ENCODE measurements at regions not wholly inside any gene's neighbourhood (a gene's known extent, or its start where the extent isn't known, plus 50 kb on each side); places are given as distances from the start of the nearest gene placed in this dataset.

DNA sequence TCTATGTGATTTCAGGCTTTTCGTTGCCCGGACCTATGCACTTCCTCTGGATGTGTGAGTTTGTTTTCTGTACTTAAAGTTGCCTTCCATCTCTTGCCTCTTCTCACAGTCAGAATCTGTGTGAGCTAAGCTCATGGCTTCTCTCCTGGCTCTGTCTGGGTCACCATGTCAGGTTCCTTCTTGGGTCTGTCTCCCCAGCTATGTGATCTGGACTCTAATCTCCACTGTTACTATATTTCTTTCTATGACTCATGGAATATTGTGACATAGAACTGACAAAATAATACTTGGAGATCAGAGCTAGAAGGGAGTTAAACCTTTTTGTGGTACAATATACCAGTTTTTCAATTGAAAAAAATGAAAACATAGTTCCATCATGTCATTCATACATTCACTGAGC is 172.7 kb upstream of the FGGY start:
- no peak for DNase-seq
- Histone ChIP-seq H3K27me3 (replicated peaks in 1 of 7) (no peaks in the 10 kb centered on the region), H3K27ac (no peak overlapping the region), H3K4me1 (no peaks in the 10 kb centered on the region), H3K9me3 (no peaks in the 10 kb centered on the region), H3K4me3 (no peak overlapping the region), H3K36me3 (no peaks in the 10 kb centered on the region)
- TF ChIP-seq POLR2AphosphoS5 (IDR thresholded peaks at IDR 0.05) (no peak), POLR2A (IDR thresholded peaks at IDR 0.05) (no peak)
- TF ChIP-seq, protein P1, sequence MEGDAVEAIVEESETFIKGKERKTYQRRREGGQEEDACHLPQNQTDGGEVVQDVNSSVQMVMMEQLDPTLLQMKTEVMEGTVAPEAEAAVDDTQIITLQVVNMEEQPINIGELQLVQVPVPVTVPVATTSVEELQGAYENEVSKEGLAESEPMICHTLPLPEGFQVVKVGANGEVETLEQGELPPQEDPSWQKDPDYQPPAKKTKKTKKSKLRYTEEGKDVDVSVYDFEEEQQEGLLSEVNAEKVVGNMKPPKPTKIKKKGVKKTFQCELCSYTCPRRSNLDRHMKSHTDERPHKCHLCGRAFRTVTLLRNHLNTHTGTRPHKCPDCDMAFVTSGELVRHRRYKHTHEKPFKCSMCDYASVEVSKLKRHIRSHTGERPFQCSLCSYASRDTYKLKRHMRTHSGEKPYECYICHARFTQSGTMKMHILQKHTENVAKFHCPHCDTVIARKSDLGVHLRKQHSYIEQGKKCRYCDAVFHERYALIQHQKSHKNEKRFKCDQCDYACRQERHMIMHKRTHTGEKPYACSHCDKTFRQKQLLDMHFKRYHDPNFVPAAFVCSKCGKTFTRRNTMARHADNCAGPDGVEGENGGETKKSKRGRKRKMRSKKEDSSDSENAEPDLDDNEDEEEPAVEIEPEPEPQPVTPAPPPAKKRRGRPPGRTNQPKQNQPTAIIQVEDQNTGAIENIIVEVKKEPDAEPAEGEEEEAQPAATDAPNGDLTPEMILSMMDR (IDR thresholded peaks at IDR 0.05 in 8 of 11, conservative IDR thresholded peaks at IDR 0.05 in 3 of 11): no peak
- 91 to 98% (median 94%) methylated on average over 2 of the region's 2 CpGs for WGBS, 5 donors
- intact Hi-C loops (cut with DNase I; ENCODE audit: low total_unique reads): no loop called here

DNA sequence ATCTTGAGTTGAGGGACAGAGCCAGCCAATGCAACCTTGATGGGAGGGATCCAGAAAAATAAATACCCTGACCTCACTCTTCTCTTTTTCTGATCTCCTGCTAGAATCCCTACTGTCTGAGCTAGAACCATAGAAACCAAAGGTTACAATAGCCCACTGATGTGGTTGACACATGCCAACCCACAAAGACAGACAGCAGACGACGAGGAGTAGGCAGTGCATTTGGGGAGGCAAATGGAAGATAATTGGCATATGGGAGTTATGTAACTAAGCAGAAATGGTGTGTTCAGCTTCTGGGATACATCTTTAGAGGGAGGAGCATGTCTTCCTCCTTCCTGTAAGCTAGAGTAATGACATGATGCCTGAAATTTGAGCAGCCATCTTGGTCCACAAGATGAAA is 171.7 kb upstream of the FGGY start:
- Histone ChIP-seq H3K9me3 (no peaks in the 10 kb centered on the region), H3K36me3 (no peaks in the 10 kb centered on the region), H3K4me1 (no peaks in the 10 kb centered on the region), H3K4me3 (no peak overlapping the region), H3K27me3 (replicated peaks in 1 of 7) (no peaks in the 10 kb centered on the region), H3K27ac (no peak overlapping the region)
- no peak for DNase-seq
- intact Hi-C loops (cut with DNase I; ENCODE audit: low total_unique reads): no loop called here
- TF ChIP-seq, protein P1 (IDR thresholded peaks at IDR 0.05 in 8 of 11, conservative IDR thresholded peaks at IDR 0.05 in 3 of 11): no peak
- TF ChIP-seq POLR2AphosphoS5 (IDR thresholded peaks at IDR 0.05): no peak
- no peak for TF ChIP-seq POLR2A (IDR thresholded peaks at IDR 0.05)
- 68 to 85% (median 70%) methylated on average over 2 of the region's 2 CpGs for WGBS, 5 donors

DNA sequence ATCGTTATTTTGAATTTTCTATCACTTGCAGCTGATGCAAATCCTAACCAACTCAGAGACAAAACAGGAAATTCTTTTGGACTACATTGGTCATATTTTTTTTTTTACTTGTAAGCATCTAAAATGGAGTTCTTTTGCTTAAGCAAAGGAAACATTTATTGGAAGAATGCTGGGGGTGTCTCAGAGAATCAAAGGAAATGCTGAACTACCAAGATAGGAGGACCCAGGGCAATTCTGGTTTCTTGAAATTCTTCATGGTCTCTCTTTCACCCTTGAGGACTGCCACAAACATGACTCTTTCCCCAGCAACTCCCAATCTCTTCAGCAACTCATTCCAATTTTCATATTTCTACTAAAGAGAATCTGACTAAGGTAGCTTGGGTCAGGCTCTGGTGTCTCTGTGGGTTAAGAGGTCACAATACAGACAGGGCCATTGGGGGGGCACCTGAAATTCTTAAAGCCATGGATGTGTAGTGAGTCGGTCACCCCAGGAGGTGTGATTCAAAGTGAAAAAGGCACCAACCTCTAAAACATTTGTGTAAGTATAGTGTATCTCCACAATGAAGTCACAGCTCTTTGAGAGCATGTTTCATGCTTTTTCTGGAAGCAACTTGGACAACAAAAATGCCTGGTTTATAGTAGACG is 171.1 kb upstream of the FGGY start:
- H3K36me3 ChIP-seq: no peaks in the 10 kb centered on the region
- no peak overlapping the region for H3K4me3 ChIP-seq
- intact Hi-C loops (cut with DNase I; ENCODE audit: low total_unique reads): no loop called here
- TF ChIP-seq POLR2A (IDR thresholded peaks at IDR 0.05) (no peak), POLR2AphosphoS5 (IDR thresholded peaks at IDR 0.05) (no peak)
- TF ChIP-seq, protein P1 (IDR thresholded peaks at IDR 0.05 in 8 of 11, conservative IDR thresholded peaks at IDR 0.05 in 3 of 11): no peak
- no peak for DNase-seq
- H3K4me1 ChIP-seq: no peaks in the 10 kb centered on the region
- no peak overlapping the region for H3K27ac ChIP-seq
- H3K27me3 ChIP-seq (replicated peaks in 1 of 7): no peaks in the 10 kb centered on the region
- 82 to 94% (median 83%) methylated on average over 3 of the region's 3 CpGs for WGBS, 5 donors
- no peaks in the 10 kb centered on the region for H3K9me3 ChIP-seq

DNA sequence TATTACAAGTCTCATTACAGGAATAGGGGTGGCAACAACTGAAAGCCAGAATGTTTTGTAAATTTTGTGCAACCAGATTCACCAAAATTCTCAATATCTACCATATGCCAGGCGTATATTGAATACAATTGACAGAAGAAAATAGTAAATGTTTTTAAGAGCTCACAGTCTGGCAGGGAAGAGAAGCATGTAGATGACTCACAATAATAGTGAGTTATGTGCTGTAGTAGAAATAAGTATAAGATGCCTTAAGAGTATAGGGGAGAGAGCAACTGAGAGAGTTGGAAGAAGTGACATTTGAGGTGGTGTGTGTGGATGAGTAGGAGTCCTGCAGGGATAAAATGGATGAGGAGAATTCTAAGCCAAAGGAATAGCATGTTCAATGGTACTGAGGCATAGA is 170.5 kb upstream of the FGGY start:
- 91 to 96% (median 95%) methylated on average over 1 of the region's 1 CpG for WGBS, 5 donors
- intact Hi-C loops (cut with DNase I; ENCODE audit: low total_unique reads): no loop called here
- Histone ChIP-seq H3K27ac (no peak overlapping the region), H3K36me3 (no peaks in the 10 kb centered on the region), H3K9me3 (no peaks in the 10 kb centered on the region), H3K27me3 (replicated peaks in 1 of 7) (no peaks in the 10 kb centered on the region), H3K4me3 (no peak overlapping the region), H3K4me1 (no peaks in the 10 kb centered on the region)
- TF ChIP-seq, protein P1 (IDR thresholded peaks at IDR 0.05 in 8 of 11, conservative IDR thresholded peaks at IDR 0.05 in 3 of 11): no peak
- no peak for TF ChIP-seq POLR2A (IDR thresholded peaks at IDR 0.05)
- TF ChIP-seq POLR2AphosphoS5 (IDR thresholded peaks at IDR 0.05): no peak
- DNase-seq: no peak

Data from spleen (tissue), 11 donors.